ENCODE measurements at regions not wholly inside any gene's neighbourhood (a gene's known extent, or its start where the extent isn't known, plus 50 kb on each side); places are given as distances from the start of the nearest gene placed in this dataset.

DNA sequence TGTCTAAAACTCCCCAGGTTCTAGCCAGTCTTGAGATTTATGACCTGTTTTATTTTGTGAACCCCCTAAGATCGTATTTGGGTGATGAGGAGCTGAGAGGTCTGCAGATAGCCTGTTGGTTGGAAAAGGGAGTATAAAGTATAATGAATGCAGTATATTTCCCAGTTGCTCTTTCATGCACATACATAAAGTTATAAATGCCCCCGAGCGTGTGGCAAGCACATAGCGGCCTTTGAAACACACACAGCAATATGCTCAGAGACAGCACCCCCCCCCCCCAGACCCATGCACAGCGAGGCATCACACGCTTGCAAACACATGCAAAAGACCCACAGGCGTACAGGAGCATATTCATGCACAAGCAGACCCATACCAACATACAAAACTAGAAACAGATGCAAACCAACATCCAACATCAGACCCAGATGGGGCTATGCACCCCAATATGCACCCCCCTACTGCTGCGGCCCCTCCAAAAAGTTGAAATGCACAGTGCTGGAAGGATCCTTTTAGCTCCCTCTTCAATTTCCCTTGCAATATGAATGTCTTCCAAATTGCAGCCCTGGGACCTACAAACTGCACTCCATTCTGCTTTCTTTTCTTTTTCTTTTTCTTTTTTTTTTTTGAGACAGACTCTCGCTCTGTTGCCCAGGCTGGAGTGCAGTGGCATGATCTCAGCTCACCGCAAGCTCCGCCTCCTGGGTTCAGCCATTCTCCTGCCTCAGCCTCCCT lies 82.2 kb upstream of the TBX3 start:
- TF ChIP-seq, protein P1, sequence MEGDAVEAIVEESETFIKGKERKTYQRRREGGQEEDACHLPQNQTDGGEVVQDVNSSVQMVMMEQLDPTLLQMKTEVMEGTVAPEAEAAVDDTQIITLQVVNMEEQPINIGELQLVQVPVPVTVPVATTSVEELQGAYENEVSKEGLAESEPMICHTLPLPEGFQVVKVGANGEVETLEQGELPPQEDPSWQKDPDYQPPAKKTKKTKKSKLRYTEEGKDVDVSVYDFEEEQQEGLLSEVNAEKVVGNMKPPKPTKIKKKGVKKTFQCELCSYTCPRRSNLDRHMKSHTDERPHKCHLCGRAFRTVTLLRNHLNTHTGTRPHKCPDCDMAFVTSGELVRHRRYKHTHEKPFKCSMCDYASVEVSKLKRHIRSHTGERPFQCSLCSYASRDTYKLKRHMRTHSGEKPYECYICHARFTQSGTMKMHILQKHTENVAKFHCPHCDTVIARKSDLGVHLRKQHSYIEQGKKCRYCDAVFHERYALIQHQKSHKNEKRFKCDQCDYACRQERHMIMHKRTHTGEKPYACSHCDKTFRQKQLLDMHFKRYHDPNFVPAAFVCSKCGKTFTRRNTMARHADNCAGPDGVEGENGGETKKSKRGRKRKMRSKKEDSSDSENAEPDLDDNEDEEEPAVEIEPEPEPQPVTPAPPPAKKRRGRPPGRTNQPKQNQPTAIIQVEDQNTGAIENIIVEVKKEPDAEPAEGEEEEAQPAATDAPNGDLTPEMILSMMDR (IDR thresholded peaks at IDR 0.05) = no peak
- TF ChIP-seq, protein P2, sequence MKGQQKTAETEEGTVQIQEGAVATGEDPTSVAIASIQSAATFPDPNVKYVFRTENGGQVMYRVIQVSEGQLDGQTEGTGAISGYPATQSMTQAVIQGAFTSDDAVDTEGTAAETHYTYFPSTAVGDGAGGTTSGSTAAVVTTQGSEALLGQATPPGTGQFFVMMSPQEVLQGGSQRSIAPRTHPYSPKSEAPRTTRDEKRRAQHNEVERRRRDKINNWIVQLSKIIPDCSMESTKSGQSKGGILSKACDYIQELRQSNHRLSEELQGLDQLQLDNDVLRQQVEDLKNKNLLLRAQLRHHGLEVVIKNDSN (IDR thresholded peaks at IDR 0.05; ENCODE audit: borderline replicate concordance, low read depth) = no peak
- TF ChIP-seq, protein P3, sequence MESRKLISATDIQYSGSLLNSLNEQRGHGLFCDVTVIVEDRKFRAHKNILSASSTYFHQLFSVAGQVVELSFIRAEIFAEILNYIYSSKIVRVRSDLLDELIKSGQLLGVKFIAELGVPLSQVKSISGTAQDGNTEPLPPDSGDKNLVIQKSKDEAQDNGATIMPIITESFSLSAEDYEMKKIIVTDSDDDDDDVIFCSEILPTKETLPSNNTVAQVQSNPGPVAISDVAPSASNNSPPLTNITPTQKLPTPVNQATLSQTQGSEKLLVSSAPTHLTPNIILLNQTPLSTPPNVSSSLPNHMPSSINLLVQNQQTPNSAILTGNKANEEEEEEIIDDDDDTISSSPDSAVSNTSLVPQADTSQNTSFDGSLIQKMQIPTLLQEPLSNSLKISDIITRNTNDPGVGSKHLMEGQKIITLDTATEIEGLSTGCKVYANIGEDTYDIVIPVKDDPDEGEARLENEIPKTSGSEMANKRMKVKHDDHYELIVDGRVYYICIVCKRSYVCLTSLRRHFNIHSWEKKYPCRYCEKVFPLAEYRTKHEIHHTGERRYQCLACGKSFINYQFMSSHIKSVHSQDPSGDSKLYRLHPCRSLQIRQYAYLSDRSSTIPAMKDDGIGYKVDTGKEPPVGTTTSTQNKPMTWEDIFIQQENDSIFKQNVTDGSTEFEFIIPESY (IDR thresholded peaks at IDR 0.05; ENCODE audit: borderline replicate concordance, low read depth) = no peak
- TF ChIP-seq RFX5 (IDR thresholded peaks at IDR 0.05; ENCODE audit: low read length) (no peak), EP300 (IDR thresholded peaks at IDR 0.05; ENCODE audit: borderline replicate concordance in 1 of 2, low read depth in 1 of 2, low read length in 1 of 2) (no peak), SMC3 (IDR thresholded peaks at IDR 0.05; ENCODE audit: low read depth, low read length) (no peak), TAF1 (IDR thresholded peaks at IDR 0.05; ENCODE audit: borderline replicate concordance, low read depth, low read length) (no peak), POLR2AphosphoS5 (IDR thresholded peaks at IDR 0.05; ENCODE audit: low read depth, low read length) (no peak), SIN3A (IDR thresholded peaks at IDR 0.05; ENCODE audit: borderline replicate concordance, low read depth, low read length) (no peak), ELF1 (IDR thresholded peaks at IDR 0.05) (no peak), YY1 (IDR thresholded peaks at IDR 0.05; ENCODE audit: low read depth) (no peak), TCF12 (IDR thresholded peaks at IDR 0.05) (no peak)
- TF ChIP-seq, protein P4, sequence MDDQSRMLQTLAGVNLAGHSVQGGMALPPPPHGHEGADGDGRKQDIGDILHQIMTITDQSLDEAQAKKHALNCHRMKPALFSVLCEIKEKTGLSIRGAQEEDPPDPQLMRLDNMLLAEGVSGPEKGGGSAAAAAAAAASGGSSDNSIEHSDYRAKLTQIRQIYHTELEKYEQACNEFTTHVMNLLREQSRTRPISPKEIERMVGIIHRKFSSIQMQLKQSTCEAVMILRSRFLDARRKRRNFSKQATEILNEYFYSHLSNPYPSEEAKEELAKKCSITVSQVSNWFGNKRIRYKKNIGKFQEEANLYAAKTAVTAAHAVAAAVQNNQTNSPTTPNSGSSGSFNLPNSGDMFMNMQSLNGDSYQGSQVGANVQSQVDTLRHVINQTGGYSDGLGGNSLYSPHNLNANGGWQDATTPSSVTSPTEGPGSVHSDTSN (IDR thresholded peaks at IDR 0.05) = no peak
- TF ChIP-seq, protein P5, sequence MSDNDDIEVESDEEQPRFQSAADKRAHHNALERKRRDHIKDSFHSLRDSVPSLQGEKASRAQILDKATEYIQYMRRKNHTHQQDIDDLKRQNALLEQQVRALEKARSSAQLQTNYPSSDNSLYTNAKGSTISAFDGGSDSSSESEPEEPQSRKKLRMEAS (IDR thresholded peaks at IDR 0.05; ENCODE audit: low read depth) = no peak

Measured in SK-N-SH (cell line).